Tibial nerve (tissue), 4 donors: ENCODE measurements at regions not wholly inside any gene's neighbourhood (a gene's known extent, or its start where the extent isn't known, plus 50 kb on each side); places are given as distances from the start of the nearest gene placed in this dataset.

Source experiments
- DNase-seq, 2 donors: peaks; one replicate each; pipeline ENCODE4 v3.0.0-alpha.2; 2019; ENCODE audit warnings: low spot score in 2 of 2
- H3K27ac ChIP-seq, 4 donors: fragments of 200-600 bp; sonication (generic) in 3 of 4; one replicate each; pipeline ENCODE4 v1.5.1; 2017 to 2019; ENCODE audit warnings: mild to moderate bottlenecking in 1 of 4
- H3K27me3 ChIP-seq, 2 donors: fragments of 200-600 bp; sonication (generic) in 1 of 2; one replicate each; pipeline versions ENCODE4 v1.5.1 to v1.6.0; 2017 to 2019
- H3K36me3 ChIP-seq, 3 donors: fragments of 200-600 bp; sonication (generic); one replicate each; pipeline ENCODE4 v1.5.1; 2018 to 2019
- H3K4me1 ChIP-seq, 4 donors: fragments of 200-600 bp; sonication (generic) in 3 of 4; one replicate each; pipeline ENCODE4 v1.5.1; 2017 to 2019
- H3K4me3 ChIP-seq, 4 donors: fragments of 200-600 bp; sonication (generic) in 3 of 4; one replicate each; pipeline ENCODE4 v1.5.1; 2017 to 2019; ENCODE audit warnings: mild to moderate bottlenecking in 1 of 4, moderate library complexity in 1 of 4
- H3K9me3 ChIP-seq, 4 donors: fragments of 200-600 bp; sonication (generic) in 3 of 4; one replicate each; pipeline ENCODE4 v1.5.1; 2017 to 2019
- CTCF ChIP-seq, 5 experiments: fragments of 200-600 bp in 3 of 5; fragments of 450-650 bp in 2 of 5; sonication (generic) in 3 of 5; IDR thresholded peaks; one replicate each; pipeline ENCODE4 v1.5.1; 2016 to 2019; ENCODE audit warnings: antibody characterized with exemption in 5 of 5, mild to moderate bottlenecking in 3 of 5, moderate library complexity in 2 of 5
- EP300 ChIP-seq, 2 donors: sonication (generic); formaldehyde crosslinking; IDR thresholded peaks; one replicate each; pipeline ENCODE4 v1.6.1; 2017; ENCODE audit warnings: antibody characterized with exemption in 2 of 2, mild to moderate bottlenecking in 1 of 2
- POLR2A ChIP-seq, 2 donors: fragments of 450-650 bp; IDR thresholded peaks; one replicate each; pipeline ENCODE4 v1.6.1; 2017; ENCODE audit warnings: antibody characterized with exemption in 2 of 2, mild to moderate bottlenecking in 2 of 2, moderate library complexity in 2 of 2
- WGBS, 2 donors: methylation state at CpG; one replicate each; pipeline ENCODE4 v1.1.5; 2018; 5-methylcytosine and 5-hydroxymethylcytosine counted together

- no peak for DNase-seq
- TF ChIP-seq POLR2A (IDR thresholded peaks at IDR 0.05): no peak
- TF ChIP-seq EP300 (IDR thresholded peaks at IDR 0.05): no peak
- no peak for TF ChIP-seq CTCF (IDR thresholded peaks at IDR 0.05)
- Histone ChIP-seq H3K36me3 (no peaks in the 10 kb centered on the region), H3K27ac (no peak overlapping the region), H3K27me3 (no peaks in the 10 kb centered on the region), H3K9me3 (no peaks in the 10 kb centered on the region), H3K4me1 (peaks cover 0 to 35% (median 7%) of the 10 kb centered on the region in 4 donors), H3K4me3 (no peak overlapping the region)
These were observed 296.5 kb upstream of the RASGRP1 start for GRCh38 chr15:38861108-38861507.

- Histone ChIP-seq H3K27ac (no peak overlapping the region), H3K9me3 (no peaks in the 10 kb centered on the region), H3K27me3 (no peaks in the 10 kb centered on the region), H3K36me3 (no peaks in the 10 kb centered on the region), H3K4me3 (no peak overlapping the region), H3K4me1 (peaks cover 0 to 37% (median 7%) of the 10 kb centered on the region in 4 donors)
- WGBS, 2 donors: 52 to 57% methylated on average over 1 of the region's 1 CpG
- no peak for TF ChIP-seq POLR2A (IDR thresholded peaks at IDR 0.05)
- no peak for TF ChIP-seq EP300 (IDR thresholded peaks at IDR 0.05)
- TF ChIP-seq CTCF (IDR thresholded peaks at IDR 0.05): no peak
- DNase-seq: no peak
These were observed 297.5 kb upstream of the RASGRP1 start for GRCh38 chr15:38862099-38862498.

- no peaks in the 10 kb centered on the region for H3K9me3 ChIP-seq
- DNase-seq: no peak
- H3K27me3 ChIP-seq: no peaks in the 10 kb centered on the region
- WGBS, 2 donors: 82 to 88% methylated on average over 4 of the region's 4 CpGs
- H3K4me3 ChIP-seq: no peak overlapping the region
- H3K27ac ChIP-seq: no peak overlapping the region
- H3K36me3 ChIP-seq: no peaks in the 10 kb centered on the region
- TF ChIP-seq POLR2A (IDR thresholded peaks at IDR 0.05) (no peak), EP300 (IDR thresholded peaks at IDR 0.05) (no peak), CTCF (IDR thresholded peaks at IDR 0.05) (no peak)
- H3K4me1 ChIP-seq: peaks cover 0 to 37% (median 7%) of the 10 kb centered on the region in 4 donors
These were observed 298.8 kb upstream of the RASGRP1 start for GRCh38 chr15:38863381-38863780.

GRCh38 chr15:38864122-38864521, 299.5 kb upstream of the RASGRP1 start:
- 85 to 90% methylated on average over 3 of the region's 3 CpGs for WGBS, 2 donors

More at GRCh38 chr15:38864122-38864521, 299.5 kb upstream of the RASGRP1 start:
- Histone ChIP-seq H3K4me1 (peaks cover 0 to 37% (median 7%) of the 10 kb centered on the region in 4 donors), H3K9me3 (no peaks in the 10 kb centered on the region), H3K27me3 (no peaks in the 10 kb centered on the region), H3K4me3 (no peak overlapping the region), H3K27ac (peak overlapping the region in 2 of 4 donors; percentile 29 to 65), H3K36me3 (no peaks in the 10 kb centered on the region)
- DNase-seq: no peak
- TF ChIP-seq POLR2A (IDR thresholded peaks at IDR 0.05) (no peak), CTCF (IDR thresholded peaks at IDR 0.05) (no peak), EP300 (IDR thresholded peaks at IDR 0.05) (no peak)
